PC-3 (cell line): ENCODE measurements at regions not wholly inside any gene's neighbourhood (a gene's known extent, or its start where the extent isn't known, plus 50 kb on each side); places are given as distances from the start of the nearest gene placed in this dataset.

Experiments used
- ATAC-seq: fragments of 200-7000 bp; cut with Tn5 transposase; 2 replicates; pipeline ENCODE4 v1.9.1; 2020; ENCODE audit warnings: mild to moderate bottlenecking, moderate library complexity
- BruUV-seq: library from RNA; stranded (reverse); fragments of 400-500 nt; replicated peaks from 2 replicates; lab custom pipeline; 2021; lab: Mats Ljungman, UMichigan
- CTCF ChIA-PET: fragments of 300-600 bp; sonication (Branson Sonifier 250); formaldehyde crosslinking; loops from one replicate; lab custom pipeline; 2022; ENCODE audit warnings: antibody characterized with exemption; lab: Charles Lee
- POLR2A ChIA-PET: fragments of 300-600 bp; sonication (Branson Sonifier 250); formaldehyde crosslinking; loops from one replicate; lab custom pipeline; 2022; ENCODE audit warnings: antibody characterized with exemption; ENCODE audit not compliant: unreplicated experiment; lab: Charles Lee
- DNase-seq: peaks from one replicate; pipeline ENCODE4 v3.0.0-alpha.2; 2015
- H2AFZ ChIP-seq: fragments of 300-600 bp; sonication (generic); 2 replicates; pipeline ENCODE4 v1.6.0; 2016; ENCODE audit warnings: antibody characterized with exemption, low read length
- H3F3A ChIP-seq: fragments of 300-600 bp; sonication (generic); one replicate; pipeline ENCODE4 v1.6.0; 2017; ENCODE audit warnings: antibody characterized with exemption, low read length, control low read depth, mild to moderate bottlenecking; ENCODE audit not compliant: unreplicated experiment
- H3K27ac ChIP-seq: fragments of 300-600 bp; sonication (generic); 2 replicates; pipeline ENCODE4 v1.5.1; 2016; ENCODE audit warnings: mild to moderate bottlenecking, low read length
- H3K27me3 ChIP-seq: fragments of 300-600 bp; sonication (generic); 2 replicates; pipeline ENCODE4 v1.6.1; 2016; ENCODE audit warnings: low read length, mixed read lengths
- H3K36me3 ChIP-seq: fragments of 300-600 bp; sonication (generic); 2 replicates; pipeline ENCODE4 v1.6.1; 2016; ENCODE audit warnings: low read depth, mixed run types, low read length, mixed read lengths
- H3K4me1 ChIP-seq: fragments of 300-600 bp; sonication (generic); 2 replicates; pipeline ENCODE4 v1.5.1; 2016; ENCODE audit warnings: low read length; ENCODE audit not compliant: insufficient read depth
- H3K4me2 ChIP-seq: fragments of 300-600 bp; sonication (generic); 2 replicates; pipeline ENCODE4 v1.6.0; 2016; ENCODE audit warnings: low read length
- H3K4me3 ChIP-seq: fragments of 300-600 bp; sonication (generic); 2 replicates; pipeline ENCODE4 v1.5.1; 2016; ENCODE audit warnings: mild to moderate bottlenecking, low read length, mixed read lengths
- H3K79me2 ChIP-seq: fragments of 300-600 bp; sonication (generic); 2 replicates; pipeline ENCODE4 v1.6.1; 2017; ENCODE audit warnings: low read length, mixed read lengths
- H3K9ac ChIP-seq: fragments of 300-600 bp; sonication (generic); 2 replicates; pipeline ENCODE4 v1.6.0; 2016; ENCODE audit warnings: mild to moderate bottlenecking, low read length
- H3K9me2 ChIP-seq: fragments of 300-600 bp; sonication (generic); replicated peaks from 2 replicates; pipeline ENCODE4 v1.6.1; 2016; ENCODE audit warnings: mixed run types, low read length, mixed read lengths
- H3K9me3 ChIP-seq: fragments of 300-600 bp; sonication (generic); 2 replicates; pipeline ENCODE4 v1.6.1; 2016; ENCODE audit warnings: low read length, mixed read lengths
- H4K20me1 ChIP-seq: fragments of 300-600 bp; sonication (generic); 2 replicates; pipeline ENCODE4 v1.6.1; 2016; ENCODE audit warnings: low read length, mixed read lengths
- EZH2 ChIP-seq: fragments of 300-600 bp; sonication (generic); IDR thresholded peaks from one replicate; pipeline ENCODE4 v1.6.1; 2017; ENCODE audit warnings: antibody characterized with exemption, mild to moderate bottlenecking, low read length; ENCODE audit not compliant: unreplicated experiment
- EZH2phosphoT487 ChIP-seq: fragments of 300-600 bp; sonication (generic); IDR thresholded peaks from 2 replicates; pipeline ENCODE4 v1.6.1; 2018; ENCODE audit warnings: mild to moderate bottlenecking, antibody characterized with exemption, low read length, borderline replicate concordance
- intact Hi-C: fragments of 100-400 bp; cut with micrococcal nuclease; formaldehyde crosslinking; loops from 2 replicates; pipeline ENCODE4 v1.9.0; 2023
- TF ChIP-seq, protein P1 (sequence below): fragments of 300-600 bp; sonication (generic); conservative IDR thresholded peaks from 2 replicates; pipeline ENCODE4 v1.5.1; 2017; ENCODE audit warnings: antibody characterized with exemption, low read depth, mild to moderate bottlenecking, low read length

DNA sequence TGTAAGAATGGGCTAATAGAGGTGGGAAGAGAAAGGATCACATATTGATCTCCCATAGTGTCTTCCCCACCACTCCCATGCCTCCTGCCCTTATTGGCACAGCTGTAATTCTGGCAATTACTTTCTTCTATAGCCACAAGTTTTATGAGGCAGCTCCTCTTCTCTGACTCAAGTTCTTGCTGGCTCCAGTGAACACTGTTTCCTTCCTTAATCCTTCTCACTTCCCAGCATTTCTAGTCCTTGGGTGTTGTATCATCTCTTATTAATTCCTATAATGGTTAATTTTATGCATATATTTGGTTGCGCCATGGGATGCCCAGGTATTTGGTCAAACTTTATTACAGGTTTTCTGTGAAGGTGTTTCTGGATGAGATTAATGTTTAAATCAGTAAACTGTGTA lies 103.3 kb downstream of the MRPL39 start:
- no peak overlapping the region for H3K27ac ChIP-seq
- no peak overlapping the region for H3K4me2 ChIP-seq
- H4K20me1 ChIP-seq, result no peaks in the 10 kb centered on the region
- intact Hi-C loops, result no loop called here
- no TSS peak for BruUV-seq
- TF ChIP-seq EZH2 (no peak), EZH2phosphoT487 (no peak)
- TF ChIP-seq, protein P1, sequence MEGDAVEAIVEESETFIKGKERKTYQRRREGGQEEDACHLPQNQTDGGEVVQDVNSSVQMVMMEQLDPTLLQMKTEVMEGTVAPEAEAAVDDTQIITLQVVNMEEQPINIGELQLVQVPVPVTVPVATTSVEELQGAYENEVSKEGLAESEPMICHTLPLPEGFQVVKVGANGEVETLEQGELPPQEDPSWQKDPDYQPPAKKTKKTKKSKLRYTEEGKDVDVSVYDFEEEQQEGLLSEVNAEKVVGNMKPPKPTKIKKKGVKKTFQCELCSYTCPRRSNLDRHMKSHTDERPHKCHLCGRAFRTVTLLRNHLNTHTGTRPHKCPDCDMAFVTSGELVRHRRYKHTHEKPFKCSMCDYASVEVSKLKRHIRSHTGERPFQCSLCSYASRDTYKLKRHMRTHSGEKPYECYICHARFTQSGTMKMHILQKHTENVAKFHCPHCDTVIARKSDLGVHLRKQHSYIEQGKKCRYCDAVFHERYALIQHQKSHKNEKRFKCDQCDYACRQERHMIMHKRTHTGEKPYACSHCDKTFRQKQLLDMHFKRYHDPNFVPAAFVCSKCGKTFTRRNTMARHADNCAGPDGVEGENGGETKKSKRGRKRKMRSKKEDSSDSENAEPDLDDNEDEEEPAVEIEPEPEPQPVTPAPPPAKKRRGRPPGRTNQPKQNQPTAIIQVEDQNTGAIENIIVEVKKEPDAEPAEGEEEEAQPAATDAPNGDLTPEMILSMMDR, result no peak
- H3K27me3 ChIP-seq, result no peaks in the 10 kb centered on the region
- no peak overlapping the region for H3K4me3 ChIP-seq
- no peaks in the 10 kb centered on the region for H3K9me3 ChIP-seq
- H2AFZ ChIP-seq, result no peak overlapping the region
- DNase-seq (no peak), ATAC-seq (no peak)
- H3K4me1 ChIP-seq, result peaks cover 20% of the 10 kb centered on the region
- H3K9me2 ChIP-seq, result 0 out of 2 replicates have a peak, but pooled peaks cover 4% of the 10 kb centered on the region
- H3K36me3 ChIP-seq, result no peaks in the 10 kb centered on the region
- H3K79me2 ChIP-seq, result no peaks in the 10 kb centered on the region
- ChIA-PET POLR2A (no interaction called here), CTCF (no interaction called here)
- H3F3A ChIP-seq, result no peaks in the 10 kb centered on the region
- no peak overlapping the region for H3K9ac ChIP-seq

- Histone ChIP-seq H3K9me3 (no peaks in the 10 kb centered on the region), H3K36me3 (no peaks in the 10 kb centered on the region), H3K4me3 (no peak overlapping the region), H4K20me1 (no peaks in the 10 kb centered on the region), H3K9ac (no peak overlapping the region), H3K79me2 (no peaks in the 10 kb centered on the region), H3K4me2 (no peak overlapping the region), H3F3A (no peaks in the 10 kb centered on the region), H3K4me1 (peaks cover 13% of the 10 kb centered on the region), H2AFZ (no peak overlapping the region), H3K27ac (no peak overlapping the region), H3K27me3 (no peaks in the 10 kb centered on the region), H3K9me2 (0 out of 2 replicates have a peak, but pooled peaks cover 4% of the 10 kb centered on the region)
- DNase-seq (no peak), ATAC-seq (no peak)
- ChIA-PET CTCF (no interaction called here), POLR2A (no interaction called here)
- BruUV-seq, result no TSS peak
- intact Hi-C loops, result no loop called here
- TF ChIP-seq, protein P1, result no peak
- no peak for TF ChIP-seq EZH2phosphoT487
- no peak for TF ChIP-seq EZH2
Observed at GRCh38 chr21:25501996-25502665, 105.2 kb downstream of the MRPL39 start.

DNA sequence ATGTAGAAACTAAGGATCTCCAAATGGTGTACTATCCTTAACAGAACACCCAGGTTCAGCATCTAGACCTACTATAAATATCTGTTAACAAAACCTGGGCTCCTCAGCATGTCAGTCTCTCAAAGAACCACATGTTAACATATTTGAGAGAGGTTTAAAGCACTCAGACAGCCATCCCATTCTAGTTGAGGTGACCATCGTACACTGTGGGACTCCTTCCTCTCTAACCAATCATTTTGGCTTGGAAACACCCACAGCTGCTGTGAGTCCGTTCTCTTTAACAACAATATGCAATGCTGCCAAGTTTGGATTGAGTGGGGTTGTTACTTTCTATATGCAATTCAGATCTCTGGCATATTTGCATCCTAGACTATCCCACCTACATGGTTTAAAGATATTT lies 105.8 kb downstream of the MRPL39 start:
- no peak for ATAC-seq

More for the DNA sequence above, 105.8 kb downstream of the MRPL39 start:
- no peak for DNase-seq
- H3K4me2 ChIP-seq, result no peak overlapping the region
- ChIA-PET POLR2A (no interaction called here), CTCF (no interaction called here)
- H3K4me1 ChIP-seq, result peaks cover 6% of the 10 kb centered on the region; the same call in 1 of the 2 replicates
- H3K27ac ChIP-seq, result no peak overlapping the region
- H4K20me1 ChIP-seq, result no peaks in the 10 kb centered on the region
- no peak overlapping the region for H3K9ac ChIP-seq
- no peak for TF ChIP-seq EZH2
- no peak for TF ChIP-seq EZH2phosphoT487
- TF ChIP-seq, protein P1, result no peak
- H3K27me3 ChIP-seq, result no peaks in the 10 kb centered on the region
- no peak overlapping the region for H3K4me3 ChIP-seq
- intact Hi-C loops, result no loop called here
- H3K9me3 ChIP-seq, result no peaks in the 10 kb centered on the region
- H3K9me2 ChIP-seq, result 0 out of 2 replicates have a peak, but pooled peaks cover 4% of the 10 kb centered on the region
- H3K36me3 ChIP-seq, result no peaks in the 10 kb centered on the region
- H3K79me2 ChIP-seq, result no peaks in the 10 kb centered on the region
- BruUV-seq, result no TSS peak
- H2AFZ ChIP-seq, result no peak overlapping the region
- no peaks in the 10 kb centered on the region for H3F3A ChIP-seq
